A549 (cell line): ENCODE measurements at regions not wholly inside any gene's neighbourhood (a gene's known extent, or its start where the extent isn't known, plus 50 kb on each side); places are given as distances from the start of the nearest gene placed in this dataset.

Experiments
- MAZ ChIP-seq: fragments of 150-350 bp; IDR thresholded peaks from 2 replicates; pipeline ENCODE4 v1.6.1; 2014; ENCODE audit warnings: antibody characterized with exemption, low read depth, low read length, borderline replicate concordance
- RFX5 ChIP-seq: fragments of 450-650 bp; IDR thresholded peaks from 2 replicates; pipeline ENCODE4 v1.7.1; 2014; ENCODE audit warnings: antibody characterized with exemption, mild to moderate bottlenecking, moderate library complexity

- TF ChIP-seq MAZ = no peak
- TF ChIP-seq RFX5 = no peak
These were observed 432.3 kb downstream of the RFC3 start for GRCh38 chr13:34250151-34250670.
